SU-DHL-6 (cell line): ENCODE measurements at regions not wholly inside any gene's neighbourhood (a gene's known extent, or its start where the extent isn't known, plus 50 kb on each side); places are given as distances from the start of the nearest gene placed in this dataset.

Source experiments
- CTCF ChIP-seq: fragments of 200-600 bp; sonication (generic); IDR thresholded peaks from one replicate; pipeline ENCODE4 v1.5.1; 2017; ENCODE audit warnings: antibody characterized with exemption, mild to moderate bottlenecking, low read length, moderate library complexity; ENCODE audit not compliant: insufficient read depth, poor library complexity, severe bottlenecking
- EZH2phosphoT487 ChIP-seq: fragments of 200-600 bp; sonication (generic), shearing (Covaris generic); conservative IDR thresholded peaks from 2 replicates; pipeline ENCODE4 v1.6.1; 2018; ENCODE audit warnings: mild to moderate bottlenecking, antibody characterized with exemption, low read length, moderate library complexity, mixed read lengths

GRCh38 chr5:29543501-29543900, 1650.0 kb upstream of the CDH6 start:
- TF ChIP-seq CTCF: no peak
- TF ChIP-seq EZH2phosphoT487: no peak
